ENCODE measurements at regions not wholly inside any gene's neighbourhood (a gene's known extent, or its start where the extent isn't known, plus 50 kb on each side); places are given as distances from the start of the nearest gene placed in this dataset.

DNA sequence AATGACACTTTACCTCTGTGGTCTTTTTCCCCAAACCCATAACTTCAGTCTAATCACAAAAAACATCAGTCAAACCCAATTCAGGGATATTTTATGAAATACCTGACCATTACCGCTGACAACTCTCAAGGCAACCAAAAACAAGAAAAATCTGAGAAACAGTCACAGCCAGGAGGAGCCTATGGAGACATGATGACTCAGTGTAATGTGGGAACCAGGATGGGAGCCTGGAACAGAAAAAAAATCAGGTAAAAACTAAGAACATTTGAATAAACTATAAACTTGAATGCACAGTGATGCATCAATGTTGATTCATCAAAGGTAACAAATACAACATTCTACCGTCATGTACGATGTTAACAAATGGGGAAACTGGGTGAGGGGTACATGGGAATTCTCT is 84.1 kb upstream of the TSHZ2 start:
- CTCF ChIA-PET = no interaction called here

GRCh38 chr20:52880997-52881396 is 91.2 kb upstream of the TSHZ2 start:
- intact Hi-C loops (cut with micrococcal nuclease; ENCODE audit: unreplicated experiment) = no loop called here
- no peaks in the 10 kb centered on the region for H3K4me1 ChIP-seq
- Mint-ChIP-seq H3K27ac (ENCODE audit: unreplicated experiment) (no peak overlapping the region), H3K36me3 (ENCODE audit: insufficient read depth, unreplicated experiment) (no peaks in the 10 kb centered on the region), H3K9me3 (ENCODE audit: unreplicated experiment) (no peaks in the 10 kb centered on the region), H3K4me1 (ENCODE audit: low read depth, unreplicated experiment) (no peaks in the 10 kb centered on the region), H3K27me3 (ENCODE audit: insufficient read depth, unreplicated experiment) (peaks cover 12% of the 10 kb centered on the region), H3K4me3 (ENCODE audit: unreplicated experiment) (no peak overlapping the region)
- H3K9me3 ChIP-seq = no peaks in the 10 kb centered on the region; the same call in 1 of the 2 replicates
- BruUV-seq (replicated peaks) = no TSS peak
- POLR2A ChIA-PET = no interaction called here
- no peak overlapping the region for H3K4me3 ChIP-seq (ENCODE audit: low read depth, low read length)
- CTCF ChIA-PET = no interaction called here
- H3K36me3 ChIP-seq (ENCODE audit: control insufficient read depth, insufficient read depth, low read length) = no peaks in the 10 kb centered on the region
- DNase-seq = no peak
- H3K27me3 ChIP-seq (replicated peaks; ENCODE audit: control insufficient read depth, insufficient read depth, low read length) = no peaks in the 10 kb centered on the region
- TF ChIP-seq CTCF (IDR thresholded peaks at IDR 0.05; ENCODE audit: insufficient read depth in 1 of 2, low read depth in 1 of 2, low read length in 1 of 2, severe bottlenecking in 1 of 2, unreplicated experiment in 1 of 2) = no peak

More for the DNA sequence above, 84.1 kb upstream of the TSHZ2 start:
- Mint-ChIP-seq H3K27ac (ENCODE audit: unreplicated experiment) (no peak overlapping the region), H3K36me3 (ENCODE audit: insufficient read depth, unreplicated experiment) (peaks cover 5% of the 10 kb centered on the region), H3K27me3 (ENCODE audit: insufficient read depth, unreplicated experiment) (peaks cover 21% of the 10 kb centered on the region), H3K9me3 (ENCODE audit: unreplicated experiment) (peaks cover 7% of the 10 kb centered on the region), H3K4me1 (ENCODE audit: low read depth, unreplicated experiment) (peaks cover 5% of the 10 kb centered on the region), H3K4me3 (ENCODE audit: unreplicated experiment) (no peak overlapping the region)
- BruUV-seq (replicated peaks) = no TSS peak
- intact Hi-C loops (cut with micrococcal nuclease; ENCODE audit: unreplicated experiment) = no loop called here
- no peak for TF ChIP-seq CTCF (IDR thresholded peaks at IDR 0.05; ENCODE audit: insufficient read depth in 1 of 2, low read depth in 1 of 2, low read length in 1 of 2, severe bottlenecking in 1 of 2, unreplicated experiment in 1 of 2)
- Histone ChIP-seq H3K36me3 (ENCODE audit: control insufficient read depth, insufficient read depth, low read length) (no peaks in the 10 kb centered on the region), H3K4me1 (no peaks in the 10 kb centered on the region), H3K27me3 (replicated peaks; ENCODE audit: control insufficient read depth, insufficient read depth, low read length) (no peaks in the 10 kb centered on the region), H3K4me3 (ENCODE audit: low read depth, low read length) (no peak overlapping the region), H3K9me3 (no peaks in the 10 kb centered on the region; the same call in 1 of the 2 replicates)
- DNase-seq = no peak
- POLR2A ChIA-PET = no interaction called here

- Histone ChIP-seq H3K9me3 (peaks cover 3% of the 10 kb centered on the region; the same call in 1 of the 2 replicates), H3K36me3 (ENCODE audit: control insufficient read depth, insufficient read depth, low read length) (no peaks in the 10 kb centered on the region), H3K27me3 (replicated peaks; ENCODE audit: control insufficient read depth, insufficient read depth, low read length) (no peaks in the 10 kb centered on the region), H3K4me3 (ENCODE audit: low read depth, low read length) (no peak overlapping the region), H3K4me1 (no peaks in the 10 kb centered on the region)
- no peak overlapping the region for H3K27ac Mint-ChIP-seq (ENCODE audit: unreplicated experiment)
- no peaks in the 10 kb centered on the region for H3K4me1 Mint-ChIP-seq (ENCODE audit: low read depth, unreplicated experiment)
- ChIA-PET POLR2A (no interaction called here), CTCF (no interaction called here)
- H3K4me3 Mint-ChIP-seq (ENCODE audit: unreplicated experiment) = no peak overlapping the region
- no peaks in the 10 kb centered on the region for H3K9me3 Mint-ChIP-seq (ENCODE audit: unreplicated experiment)
- no TSS peak for BruUV-seq (replicated peaks)
- TF ChIP-seq CTCF (IDR thresholded peaks at IDR 0.05; ENCODE audit: insufficient read depth in 1 of 2, low read depth in 1 of 2, low read length in 1 of 2, severe bottlenecking in 1 of 2, unreplicated experiment in 1 of 2) = no peak
- intact Hi-C loops (cut with micrococcal nuclease; ENCODE audit: unreplicated experiment) = no loop called here
- no peak for DNase-seq
- H3K27me3 Mint-ChIP-seq (ENCODE audit: insufficient read depth, unreplicated experiment) = peaks cover 12% of the 10 kb centered on the region
- no peaks in the 10 kb centered on the region for H3K36me3 Mint-ChIP-seq (ENCODE audit: insufficient read depth, unreplicated experiment)
Observed at GRCh38 chr20:52880259-52880658, 91.9 kb upstream of the TSHZ2 start.
